Omental fat pad (tissue), 3 donors: ENCODE measurements at regions not wholly inside any gene's neighbourhood (a gene's known extent, or its start where the extent isn't known, plus 50 kb on each side); places are given as distances from the start of the nearest gene placed in this dataset.
"Not testable (repeated sequence)": the region's sequence is repeated elsewhere in the genome, so short reads cannot be mapped to it uniquely, and the experiment has no call there.

Source experiments
- ATAC-seq: fragments of 150-250 bp; one replicate; pipeline ENCODE4 v1.9.1; 2016; ENCODE audit warnings: mild to moderate bottlenecking, moderate library complexity; ENCODE audit not compliant: low FRiP score
- DNase-seq: peaks from one replicate; pipeline ENCODE4 v3.0.0-alpha.2; 2019; ENCODE audit warnings: low spot score
- TF ChIP-seq, protein P1 (sequence below), 3 donors: fragments of 450-650 bp; IDR thresholded peaks; one replicate each; pipeline ENCODE4 v1.5.1; 2016 to 2017; ENCODE audit warnings: antibody characterized with exemption in 3 of 3, mild to moderate bottlenecking in 3 of 3, moderate library complexity in 2 of 3

DNA sequence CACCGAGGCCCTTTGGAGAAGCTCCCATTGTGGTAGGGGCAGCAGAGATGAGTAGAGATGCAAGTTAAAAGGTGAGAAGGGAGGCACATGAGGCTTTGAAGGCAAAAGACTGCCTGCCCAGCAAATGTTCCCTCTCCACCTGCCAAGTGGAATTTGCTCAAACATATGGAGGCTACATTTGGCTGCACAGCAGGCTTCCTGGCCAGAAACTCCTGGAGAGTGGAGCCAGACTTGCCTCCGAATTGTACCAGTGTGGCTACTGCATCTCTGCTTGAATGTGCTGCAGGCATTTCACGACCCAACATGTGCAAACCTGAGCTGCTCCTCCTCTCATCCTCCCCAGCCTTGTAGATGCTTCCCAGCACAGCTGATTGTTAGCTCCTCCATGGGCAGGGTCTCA, 229.2 kb downstream of the ZNF621 start:
- TF ChIP-seq, protein P1, sequence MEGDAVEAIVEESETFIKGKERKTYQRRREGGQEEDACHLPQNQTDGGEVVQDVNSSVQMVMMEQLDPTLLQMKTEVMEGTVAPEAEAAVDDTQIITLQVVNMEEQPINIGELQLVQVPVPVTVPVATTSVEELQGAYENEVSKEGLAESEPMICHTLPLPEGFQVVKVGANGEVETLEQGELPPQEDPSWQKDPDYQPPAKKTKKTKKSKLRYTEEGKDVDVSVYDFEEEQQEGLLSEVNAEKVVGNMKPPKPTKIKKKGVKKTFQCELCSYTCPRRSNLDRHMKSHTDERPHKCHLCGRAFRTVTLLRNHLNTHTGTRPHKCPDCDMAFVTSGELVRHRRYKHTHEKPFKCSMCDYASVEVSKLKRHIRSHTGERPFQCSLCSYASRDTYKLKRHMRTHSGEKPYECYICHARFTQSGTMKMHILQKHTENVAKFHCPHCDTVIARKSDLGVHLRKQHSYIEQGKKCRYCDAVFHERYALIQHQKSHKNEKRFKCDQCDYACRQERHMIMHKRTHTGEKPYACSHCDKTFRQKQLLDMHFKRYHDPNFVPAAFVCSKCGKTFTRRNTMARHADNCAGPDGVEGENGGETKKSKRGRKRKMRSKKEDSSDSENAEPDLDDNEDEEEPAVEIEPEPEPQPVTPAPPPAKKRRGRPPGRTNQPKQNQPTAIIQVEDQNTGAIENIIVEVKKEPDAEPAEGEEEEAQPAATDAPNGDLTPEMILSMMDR (IDR thresholded peaks at IDR 0.05): no peak
- DNase-seq (no peak), ATAC-seq (no peak)

DNA sequence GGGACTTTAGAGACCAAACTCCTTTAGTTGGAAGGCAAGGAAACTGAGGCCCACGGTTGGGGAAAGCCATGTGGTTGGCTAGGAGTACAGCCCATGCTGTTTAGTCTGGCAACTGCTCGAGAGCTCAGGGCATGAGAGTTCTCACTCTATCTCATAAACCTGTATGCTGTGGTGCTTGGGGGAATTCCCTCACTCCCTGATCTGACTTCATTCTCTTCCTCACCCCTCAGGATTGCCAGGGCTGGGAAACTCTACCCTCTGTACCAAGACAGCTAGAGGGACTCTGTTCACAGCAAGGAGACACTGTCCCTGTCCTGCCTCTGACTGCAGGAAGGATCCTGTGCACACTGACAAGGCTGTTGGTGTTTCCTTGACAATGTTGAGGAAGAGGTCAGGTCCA, 230.2 kb downstream of the ZNF621 start:
- ATAC-seq (no peak), DNase-seq (no peak)
- TF ChIP-seq, protein P1 (IDR thresholded peaks at IDR 0.05): no peak

DNA sequence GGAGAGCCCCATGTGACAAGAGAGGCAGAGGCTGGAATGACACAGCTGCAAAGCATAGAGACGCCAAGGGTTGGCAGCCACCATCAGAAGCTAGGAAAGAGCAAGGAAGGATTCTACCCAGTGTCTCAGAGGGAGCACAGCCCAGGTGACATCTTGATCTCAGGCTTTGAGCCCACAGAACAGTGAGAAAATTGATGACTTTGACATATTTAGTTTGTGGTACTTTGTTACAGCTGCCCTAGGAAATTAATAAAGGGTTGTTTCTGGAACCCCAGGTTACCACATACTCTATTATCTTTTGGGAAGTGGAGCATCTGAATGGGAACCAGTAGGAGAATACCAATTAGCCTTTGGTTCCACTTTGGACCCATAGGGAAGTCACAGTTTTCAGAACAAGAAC, 231.7 kb downstream of the ZNF621 start:
- TF ChIP-seq, protein P1 (IDR thresholded peaks at IDR 0.05): no peak
- no peak for DNase-seq
- ATAC-seq: no peak

DNA sequence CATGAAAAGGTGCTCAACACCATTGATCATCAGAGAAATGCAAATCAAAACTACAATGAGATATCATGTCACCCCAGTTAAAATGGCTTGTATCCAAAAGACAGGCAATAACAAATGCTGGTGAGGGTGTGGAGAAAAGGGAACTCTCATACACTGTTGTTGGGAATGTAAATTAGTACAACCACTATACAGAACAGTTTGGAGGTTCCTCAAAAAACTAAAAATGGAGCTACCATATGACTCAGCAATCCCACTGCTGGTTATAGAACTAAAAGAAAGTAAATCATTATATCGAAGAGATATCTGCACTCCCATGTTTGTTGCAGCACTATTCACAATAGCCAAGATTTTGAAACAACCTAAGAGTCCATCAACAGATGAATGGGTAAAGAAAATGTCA, 238.0 kb downstream of the ZNF621 start:
- DNase-seq, ATAC-seq: not testable (repeated sequence)

DNA sequence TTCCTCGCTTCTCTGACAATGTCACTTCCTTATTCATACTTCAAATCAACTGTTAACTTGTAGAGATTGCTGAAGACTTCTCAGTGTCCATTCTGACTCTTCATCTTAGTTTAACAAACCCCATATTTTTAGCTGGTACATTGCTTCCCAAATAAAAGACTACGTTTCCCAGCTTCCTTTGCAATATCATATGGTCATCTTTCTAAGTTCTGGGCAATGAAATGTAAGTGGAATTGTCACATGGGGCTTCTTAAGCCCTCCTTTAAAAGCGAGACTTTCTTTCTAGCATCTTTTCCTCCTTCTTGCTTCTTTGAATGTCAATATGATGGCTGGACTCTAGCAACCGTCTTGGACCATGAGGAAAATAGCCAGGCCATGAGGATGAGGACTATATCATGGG, 239.0 kb downstream of the ZNF621 start:
- ATAC-seq (no peak), DNase-seq (no peak)
- TF ChIP-seq, protein P1 (IDR thresholded peaks at IDR 0.05): no peak

DNA sequence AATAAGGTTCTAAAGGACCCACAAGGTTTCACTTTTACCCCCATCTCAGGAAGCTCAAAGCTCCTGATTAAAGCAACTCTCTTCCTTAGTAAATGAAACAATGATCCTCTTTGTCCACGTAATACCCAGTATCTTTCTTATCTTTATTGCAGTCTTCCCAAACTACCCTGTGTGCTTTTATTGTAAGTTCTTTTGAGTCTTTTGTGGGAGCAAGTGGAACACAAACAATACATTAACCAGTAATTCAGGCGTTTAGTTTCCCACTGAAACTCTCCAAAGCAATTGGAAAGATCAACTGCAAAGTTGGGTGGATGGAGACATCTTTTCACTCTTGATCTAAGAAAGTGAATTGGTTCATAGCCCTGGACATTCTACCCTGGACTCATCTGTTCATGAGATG, 240.0 kb downstream of the ZNF621 start:
- TF ChIP-seq, protein P1 (IDR thresholded peaks at IDR 0.05): no peak
- no peak for ATAC-seq
- no peak for DNase-seq

DNA sequence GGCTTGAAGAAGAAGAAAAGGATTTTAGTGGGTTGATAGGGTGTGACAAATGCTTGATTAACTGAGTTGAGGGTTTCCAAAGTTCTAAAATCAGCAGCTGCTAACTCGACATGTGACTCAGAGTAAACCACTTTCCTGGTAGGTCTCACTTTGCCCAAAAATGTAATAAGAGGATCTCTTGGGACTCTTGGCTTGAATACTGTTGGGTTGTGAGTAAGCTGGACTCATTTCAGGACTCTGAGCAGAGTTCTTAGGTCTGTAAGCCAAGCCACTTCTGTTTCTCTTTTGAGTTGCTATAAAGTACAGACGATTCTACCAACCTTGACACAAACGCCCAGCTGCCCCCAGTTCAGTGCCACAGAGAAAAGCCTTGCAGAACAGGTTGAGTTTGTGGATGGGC, 241.1 kb downstream of the ZNF621 start:
- DNase-seq (no peak), ATAC-seq (no peak)
- TF ChIP-seq, protein P1 (IDR thresholded peaks at IDR 0.05): no peak

DNA sequence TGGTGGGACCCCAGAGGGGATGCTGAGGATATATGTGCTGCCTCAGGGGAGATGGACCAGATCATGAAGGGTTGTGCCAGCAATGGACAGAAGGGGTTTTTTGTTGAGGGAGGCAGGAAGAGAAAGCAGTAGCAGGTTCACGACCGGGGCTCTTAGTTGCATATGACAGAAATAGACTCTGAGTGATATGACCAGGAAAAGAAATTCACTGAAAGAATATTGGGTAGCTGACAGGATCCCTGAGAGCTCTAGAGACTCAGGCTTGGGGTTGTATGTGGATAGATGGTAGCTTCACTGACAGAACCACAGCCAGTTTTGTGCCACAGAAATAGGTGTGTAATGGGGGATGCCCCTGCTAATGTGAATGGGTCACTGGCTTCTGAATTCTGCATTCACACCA, 241.6 kb downstream of the ZNF621 start:
- TF ChIP-seq, protein P1 (IDR thresholded peaks at IDR 0.05): no peak
- no peak for ATAC-seq
- no peak for DNase-seq
